K562 (cell line): ENCODE measurements at regions not wholly inside any gene's neighbourhood (a gene's known extent, or its start where the extent isn't known, plus 50 kb on each side); places are given as distances from the start of the nearest gene placed in this dataset.
A peak's percentile ranks its signal among the peaks of the same experiment; 100 is the strongest.

Source experiments
- ATF4 ChIP-seq: fragments of 450-650 bp; formaldehyde crosslinking; IDR thresholded peaks from 2 replicates; pipeline ENCODE4 v1.4.0; 2022; ENCODE audit warnings: mild to moderate bottlenecking, moderate library complexity
- CHD1 ChIP-seq: fragments of 200-600 bp; sonication (generic); IDR thresholded peaks from one replicate; pipeline ENCODE4 v1.6.1; 2012; ENCODE audit warnings: mild to moderate bottlenecking, moderate library complexity, low read length, inconsistent platforms
- FOXO4 ChIP-seq: fragments of 450-650 bp; formaldehyde crosslinking; IDR thresholded peaks from 2 replicates; pipeline ENCODE4 v1.4.0; 2020; ENCODE audit warnings: mild to moderate bottlenecking, moderate library complexity
- HIVEP1 ChIP-seq: fragments of 250-450 bp; sonication (Bioruptor Pico); IDR thresholded peaks from 2 replicates; pipeline ENCODE4 v1.4.0; 2020; ENCODE audit warnings: mild to moderate bottlenecking
- MGA ChIP-seq: fragments of 450-650 bp; IDR thresholded peaks from 2 replicates; pipeline ENCODE4 v1.6.1; 2016; ENCODE audit warnings: mild to moderate bottlenecking, moderate library complexity
- MTA2 ChIP-seq: fragments of 450-650 bp; IDR thresholded peaks from 2 replicates; pipeline ENCODE4 v1.6.1; 2016; ENCODE audit warnings: low read depth
- NR3C1 ChIP-seq: sonication (generic); formaldehyde crosslinking; IDR thresholded peaks from 2 replicates; pipeline ENCODE4 v1.8.1; 2022; ENCODE audit warnings: missing genetic modification reagents
- NR4A1 ChIP-seq, 2 experiments: fragments of 250-450 bp in 1 of 2; fragments of 450-650 bp in 1 of 2; sonication (Bioruptor Pico) in 1 of 2; IDR thresholded peaks; 2 replicates each; pipeline versions ENCODE4 v1.4.0 to v1.6.1; 2016 to 2020; ENCODE audit warnings: mild to moderate bottlenecking in 2 of 2, missing compliant biosample characterization in 1 of 2, missing genetic modification characterization in 1 of 2, moderate library complexity in 1 of 2
- RAD51 ChIP-seq: fragments of 450-650 bp; IDR thresholded peaks from 2 replicates; pipeline ENCODE4 v1.7.1; 2016; ENCODE audit warnings: low read depth, mild to moderate bottlenecking, borderline replicate concordance
- ZNF217 ChIP-seq: sonication (generic); formaldehyde crosslinking; IDR thresholded peaks from 2 replicates; pipeline ENCODE4 v1.8.0; 2022; ENCODE audit warnings: mild to moderate bottlenecking, missing genetic modification reagents
- TF ChIP-seq, protein P1 (sequence below): fragments of 450-650 bp; IDR thresholded peaks from one replicate; pipeline ENCODE4 v1.6.1; 2018; ENCODE audit warnings: mild to moderate bottlenecking, moderate library complexity; ENCODE audit not compliant: partially characterized antibody

GRCh38 chr5:175796536-175797499 lies 74.6 kb upstream of the CPLX2 start (continued):
- no peak for TF ChIP-seq NR4A1 (CRISPR knock-in tag; IDR thresholded peaks at IDR 0.05)
- peak; percentile 85 for TF ChIP-seq NR4A1 (tag; IDR thresholded peaks at IDR 0.05)
- TF ChIP-seq FOXO4 (CRISPR knock-in tag): no peak
- no peak for TF ChIP-seq RAD51
- TF ChIP-seq ATF4: no peak
- TF ChIP-seq, protein P1, sequence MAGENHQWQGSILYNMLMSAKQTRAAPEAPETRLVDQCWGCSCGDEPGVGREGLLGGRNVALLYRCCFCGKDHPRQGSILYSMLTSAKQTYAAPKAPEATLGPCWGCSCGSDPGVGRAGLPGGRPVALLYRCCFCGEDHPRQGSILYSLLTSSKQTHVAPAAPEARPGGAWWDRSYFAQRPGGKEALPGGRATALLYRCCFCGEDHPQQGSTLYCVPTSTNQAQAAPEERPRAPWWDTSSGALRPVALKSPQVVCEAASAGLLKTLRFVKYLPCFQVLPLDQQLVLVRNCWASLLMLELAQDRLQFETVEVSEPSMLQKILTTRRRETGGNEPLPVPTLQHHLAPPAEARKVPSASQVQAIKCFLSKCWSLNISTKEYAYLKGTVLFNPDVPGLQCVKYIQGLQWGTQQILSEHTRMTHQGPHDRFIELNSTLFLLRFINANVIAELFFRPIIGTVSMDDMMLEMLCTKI: no peak
- peak; percentile 91 for TF ChIP-seq ZNF217 (CRISPR knock-in tag)
- peak; percentile 99 for TF ChIP-seq NR3C1
- TF ChIP-seq CHD1: no peak
- TF ChIP-seq MGA: no peak
- TF ChIP-seq HIVEP1: no peak
- TF ChIP-seq MTA2: no peak
